ENCODE measurements at regions not wholly inside any gene's neighbourhood (a gene's known extent, or its start where the extent isn't known, plus 50 kb on each side); places are given as distances from the start of the nearest gene placed in this dataset.

GRCh38 chrX:8413279-8413678, 51.4 kb upstream of the VCX3B start:
- H3K27me3 Mint-ChIP-seq (ENCODE audit: low read depth): peaks cover 1% of the 10 kb centered on the region; the same call in 1 of the 2 replicates
- H2BK5ac ChIP-seq (ENCODE audit: insufficient read length, low read length): no peak overlapping the region
- H3K27me3 ChIP-seq (ENCODE audit: insufficient read depth, low read length): no peaks in the 10 kb centered on the region
- no peak overlapping the region for H3K56ac ChIP-seq (ENCODE audit: insufficient read length, low read depth, low read length)
- H3K79me2 ChIP-seq (ENCODE audit: insufficient read depth, low read length): no peaks in the 10 kb centered on the region
- H2AFZ ChIP-seq (ENCODE audit: low read length): no peak overlapping the region
- H3K18ac ChIP-seq (ENCODE audit: insufficient read length, low read depth, low read length): no peak overlapping the region
- no peak overlapping the region for H4K91ac ChIP-seq (ENCODE audit: insufficient read length, low read depth, low read length)
- H3K79me1 ChIP-seq (ENCODE audit: insufficient read depth, low read depth, low read length, poor library complexity, severe bottlenecking): no peaks in the 10 kb centered on the region
- no peak overlapping the region for H4K5ac ChIP-seq (ENCODE audit: insufficient read length, low read depth, low read length)
- no peak overlapping the region for H2AK5ac ChIP-seq (ENCODE audit: insufficient read length, low read length)
- no peak overlapping the region for H3T11ph ChIP-seq (ENCODE audit: low read length)
- H3K4me3 Mint-ChIP-seq: no peak overlapping the region
- no peaks in the 10 kb centered on the region for H4K20me1 ChIP-seq (ENCODE audit: control insufficient read depth, insufficient read depth, insufficient read length)
- DNase-seq: no peak
- TF ChIP-seq CTCF (conservative IDR thresholded peaks at IDR 0.05): no peak
- H2BK20ac ChIP-seq (ENCODE audit: low read depth, low read length, poor library complexity, severe bottlenecking): no peak overlapping the region
- H3K9me3 Mint-ChIP-seq: peaks cover 0 to 5% of the 10 kb centered on the region in 2 experiments; a peak in 2 of 5 replicates
- H3K23me2 ChIP-seq (ENCODE audit: insufficient read length, low read depth, low read length, poor library complexity, severe bottlenecking): peaks cover 2% of the 10 kb centered on the region
- H3K9me3 ChIP-seq (ENCODE audit: control insufficient read depth, low read depth, low read length): no peaks in the 10 kb centered on the region
- no peaks in the 10 kb centered on the region for H3K4me1 ChIP-seq (ENCODE audit: insufficient read depth, low read length)
- no peak overlapping the region for H2BK15ac ChIP-seq (ENCODE audit: low read depth, low read length)
- no peaks in the 10 kb centered on the region for H3K4me1 Mint-ChIP-seq
- no CpG with 5 or more reads among the region's 2 CpGs for WGBS (ENCODE audit: extremely low coverage, insufficient read length, low lambda C conversion rate)
- no peak overlapping the region for H3K27ac Mint-ChIP-seq
- H3K9ac ChIP-seq (ENCODE audit: extremely low read depth, insufficient read length, low read length): no peak overlapping the region
- no peak overlapping the region for H3K27ac ChIP-seq (ENCODE audit: insufficient read length, low read depth, low read length)
- H4K8ac ChIP-seq (replicated peaks; ENCODE audit: insufficient read length, low read depth, low read length): no peak overlapping the region
- H2BK120ac ChIP-seq (ENCODE audit: low read depth, low read length, poor library complexity, severe bottlenecking): no peak overlapping the region
- no peak overlapping the region for H3K14ac ChIP-seq (ENCODE audit: insufficient read depth, low read length)
- H3K4ac ChIP-seq (ENCODE audit: low read depth, low read length): no peak overlapping the region
- H3K23ac ChIP-seq (ENCODE audit: insufficient read length, low read depth, low read length): no peak overlapping the region
- no peak overlapping the region for H3K4me2 ChIP-seq (ENCODE audit: insufficient read depth, insufficient read length, low read length)
- H2BK12ac ChIP-seq (ENCODE audit: insufficient read length, low read depth, low read length): no peak overlapping the region
- 0 out of 7 replicates have a peak, but pooled peaks cover 0 to 2% (median 0%) of the 10 kb centered on the region in 3 experiments for H3K36me3 Mint-ChIP-seq (ENCODE audit: insufficient read depth in 1 of 3, low read depth in 3 of 3)

Measured in H9 (cell line).